GM12892 (cell line): ENCODE measurements at regions not wholly inside any gene's neighbourhood (a gene's known extent, or its start where the extent isn't known, plus 50 kb on each side); places are given as distances from the start of the nearest gene placed in this dataset.

Source experiments
- POLR2A ChIP-seq: IDR thresholded peaks from 2 replicates; pipeline ENCODE4 v1.6.1; 2011; ENCODE audit warnings: low read depth, low read length, control low read depth
- TAF1 ChIP-seq: IDR thresholded peaks from 2 replicates; pipeline ENCODE4 v1.6.1; 2011; ENCODE audit warnings: low read depth, mild to moderate bottlenecking, control low read depth, low read length, borderline replicate concordance

- TF ChIP-seq POLR2A (no peak), TAF1 (no peak)
These were observed 1129.1 kb downstream of the BRD1 start for GRCh38 chr22:48698618-48699017.
